ENCODE measurements at regions not wholly inside any gene's neighbourhood (a gene's known extent, or its start where the extent isn't known, plus 50 kb on each side); places are given as distances from the start of the nearest gene placed in this dataset.
"Not testable (repeated sequence)": the region's sequence is repeated elsewhere in the genome, so short reads cannot be mapped to it uniquely, and the experiment has no call there.

GRCh38 chr5:1617236-1617755, 93.5 kb upstream of the LPCAT1 start:
- not testable (repeated sequence) for DNase-seq; H3K27me3 ChIP-seq (ENCODE audit: control insufficient read depth, insufficient read depth, low read length); H3K36me3 ChIP-seq (ENCODE audit: control insufficient read depth, insufficient read depth, low read length); H3K27ac ChIP-seq (ENCODE audit: low read length); H3K9me3 ChIP-seq (replicated peaks; ENCODE audit: control insufficient read depth, low read depth, low read length); H3K4me1 ChIP-seq (ENCODE audit: control insufficient read depth, insufficient read depth, low read length); H3K4me3 ChIP-seq (ENCODE audit: low read length)
- 79% methylated on average over 16 of the region's 16 CpGs for WGBS (ENCODE audit: insufficient coverage)

GRCh38 chr5:1613515-1613914, 89.8 kb upstream of the LPCAT1 start:
- WGBS (ENCODE audit: insufficient coverage) = 84% methylated on average over 9 of the region's 13 CpGs

GRCh38 chr5:1610526-1610925, 86.8 kb upstream of the LPCAT1 start:
- not testable (repeated sequence) for H3K4me3 ChIP-seq (ENCODE audit: low read length); DNase-seq; H3K36me3 ChIP-seq (ENCODE audit: control insufficient read depth, insufficient read depth, low read length); H3K27ac ChIP-seq (ENCODE audit: low read length); H3K4me1 ChIP-seq (ENCODE audit: control insufficient read depth, insufficient read depth, low read length); H3K27me3 ChIP-seq (ENCODE audit: control insufficient read depth, insufficient read depth, low read length); H3K9me3 ChIP-seq (replicated peaks; ENCODE audit: control insufficient read depth, low read depth, low read length)
- WGBS (ENCODE audit: insufficient coverage) = 95% methylated on average over 6 of the region's 16 CpGs

More at GRCh38 chr5:1613515-1613914, 89.8 kb upstream of the LPCAT1 start:
- H3K4me3 ChIP-seq (ENCODE audit: low read length); H3K36me3 ChIP-seq (ENCODE audit: control insufficient read depth, insufficient read depth, low read length); H3K9me3 ChIP-seq (replicated peaks; ENCODE audit: control insufficient read depth, low read depth, low read length); DNase-seq; H3K27ac ChIP-seq (ENCODE audit: low read length); H3K27me3 ChIP-seq (ENCODE audit: control insufficient read depth, insufficient read depth, low read length); H3K4me1 ChIP-seq (ENCODE audit: control insufficient read depth, insufficient read depth, low read length): not testable (repeated sequence)

- WGBS (ENCODE audit: insufficient coverage) = 93% methylated on average over 3 of the region's 8 CpGs
- not testable (repeated sequence) for H3K27ac ChIP-seq (ENCODE audit: low read length); H3K9me3 ChIP-seq (replicated peaks; ENCODE audit: control insufficient read depth, low read depth, low read length); H3K27me3 ChIP-seq (ENCODE audit: control insufficient read depth, insufficient read depth, low read length); DNase-seq; H3K4me1 ChIP-seq (ENCODE audit: control insufficient read depth, insufficient read depth, low read length); H3K36me3 ChIP-seq (ENCODE audit: control insufficient read depth, insufficient read depth, low read length); H3K4me3 ChIP-seq (ENCODE audit: low read length)
Observed at GRCh38 chr5:1609111-1609510, 85.4 kb upstream of the LPCAT1 start.

- DNase-seq; H3K4me3 ChIP-seq (ENCODE audit: low read length); H3K9me3 ChIP-seq (replicated peaks; ENCODE audit: control insufficient read depth, low read depth, low read length); H3K27ac ChIP-seq (ENCODE audit: low read length); H3K36me3 ChIP-seq (ENCODE audit: control insufficient read depth, insufficient read depth, low read length); H3K4me1 ChIP-seq (ENCODE audit: control insufficient read depth, insufficient read depth, low read length); H3K27me3 ChIP-seq (ENCODE audit: control insufficient read depth, insufficient read depth, low read length): not testable (repeated sequence)
- WGBS (ENCODE audit: insufficient coverage) = 91% methylated on average over 7 of the region's 15 CpGs
Observed at GRCh38 chr5:1608336-1608735, 84.6 kb upstream of the LPCAT1 start.

- DNase-seq = peak; percentile 17
- not testable (repeated sequence) for H3K4me3 ChIP-seq (ENCODE audit: low read length); H3K27ac ChIP-seq (ENCODE audit: low read length); H3K4me1 ChIP-seq (ENCODE audit: control insufficient read depth, insufficient read depth, low read length); H3K9me3 ChIP-seq (replicated peaks; ENCODE audit: control insufficient read depth, low read depth, low read length); H3K27me3 ChIP-seq (ENCODE audit: control insufficient read depth, insufficient read depth, low read length); H3K36me3 ChIP-seq (ENCODE audit: control insufficient read depth, insufficient read depth, low read length)
- WGBS (ENCODE audit: insufficient coverage) = no CpG with 5 or more reads among the region's 9 CpGs
Observed at GRCh38 chr5:1606951-1607350, 83.2 kb upstream of the LPCAT1 start.

- not testable (repeated sequence) for H3K4me3 ChIP-seq (ENCODE audit: low read length); H3K9me3 ChIP-seq (replicated peaks; ENCODE audit: control insufficient read depth, low read depth, low read length); DNase-seq; H3K36me3 ChIP-seq (ENCODE audit: control insufficient read depth, insufficient read depth, low read length); H3K4me1 ChIP-seq (ENCODE audit: control insufficient read depth, insufficient read depth, low read length); H3K27me3 ChIP-seq (ENCODE audit: control insufficient read depth, insufficient read depth, low read length); H3K27ac ChIP-seq (ENCODE audit: low read length)
- 89% methylated on average over 7 of the region's 8 CpGs for WGBS (ENCODE audit: insufficient coverage)
Observed at GRCh38 chr5:1603916-1604315, 80.2 kb upstream of the LPCAT1 start.

GRCh38 chr5:1601565-1601964, 77.8 kb upstream of the LPCAT1 start:
- not testable (repeated sequence) for DNase-seq; H3K9me3 ChIP-seq (replicated peaks; ENCODE audit: control insufficient read depth, low read depth, low read length); H3K27me3 ChIP-seq (ENCODE audit: control insufficient read depth, insufficient read depth, low read length); H3K4me1 ChIP-seq (ENCODE audit: control insufficient read depth, insufficient read depth, low read length); H3K4me3 ChIP-seq (ENCODE audit: low read length); H3K36me3 ChIP-seq (ENCODE audit: control insufficient read depth, insufficient read depth, low read length); H3K27ac ChIP-seq (ENCODE audit: low read length)
- 26% methylated on average over 3 of the region's 9 CpGs for WGBS (ENCODE audit: insufficient coverage)

- H3K4me1 ChIP-seq (ENCODE audit: control insufficient read depth, insufficient read depth, low read length); H3K4me3 ChIP-seq (ENCODE audit: low read length); H3K9me3 ChIP-seq (replicated peaks; ENCODE audit: control insufficient read depth, low read depth, low read length); H3K36me3 ChIP-seq (ENCODE audit: control insufficient read depth, insufficient read depth, low read length); H3K27me3 ChIP-seq (ENCODE audit: control insufficient read depth, insufficient read depth, low read length); H3K27ac ChIP-seq (ENCODE audit: low read length): not testable (repeated sequence)
- 58% methylated on average over 3 of the region's 5 CpGs for WGBS (ENCODE audit: insufficient coverage)
- DNase-seq = peak; percentile 39
Observed at GRCh38 chr5:1598950-1599737, 75.4 kb upstream of the LPCAT1 start.

GRCh38 chr5:1597093-1597473, 73.3 kb upstream of the LPCAT1 start:
- whole genome bisulfite sequencing (ENCODE audit: insufficient coverage) = 50% methylated on average over 1 of the region's 3 CpGs
- not testable (repeated sequence) for H3K9me3 ChIP-seq (replicated peaks; ENCODE audit: control insufficient read depth, low read depth, low read length); H3K27me3 ChIP-seq (ENCODE audit: control insufficient read depth, insufficient read depth, low read length); DNase-seq; H3K36me3 ChIP-seq (ENCODE audit: control insufficient read depth, insufficient read depth, low read length); H3K4me3 ChIP-seq (ENCODE audit: low read length); H3K27ac ChIP-seq (ENCODE audit: low read length); H3K4me1 ChIP-seq (ENCODE audit: control insufficient read depth, insufficient read depth, low read length)
